PFSK-1 (cell line): ENCODE measurements at regions not wholly inside any gene's neighbourhood (a gene's known extent, or its start where the extent isn't known, plus 50 kb on each side); places are given as distances from the start of the nearest gene placed in this dataset.

Experiments
- FOXP2 ChIP-seq: optimal IDR thresholded peaks from 2 replicates; pipeline ENCODE3; 2011; ENCODE audit warnings: borderline replicate concordance, control low read depth, inconsistent platforms; ENCODE audit not compliant: insufficient read depth; ENCODE audit errors: extremely low read length, extremely low read depth
- POLR2AphosphoS5 ChIP-seq: IDR thresholded peaks from 2 replicates; pipeline ENCODE4 v1.6.1; 2012; ENCODE audit warnings: low read depth, mild to moderate bottlenecking, control low read depth, low read length, moderate library complexity
- REST ChIP-seq, 2 experiments: IDR thresholded peaks; 2 replicates each; pipeline versions ENCODE4 v1.6.1 to v1.8.0; 2011 to 2012; ENCODE audit warnings: low read depth in 2 of 2, low read length in 2 of 2, control low read depth in 1 of 2, inconsistent platforms in 1 of 2, mild to moderate bottlenecking in 1 of 2, moderate library complexity in 1 of 2; ENCODE audit not compliant: insufficient read depth in 1 of 2
- SIN3A ChIP-seq: IDR thresholded peaks from 2 replicates; pipeline ENCODE4 v1.6.1; 2012; ENCODE audit warnings: mild to moderate bottlenecking, low read length, moderate library complexity, borderline replicate concordance; ENCODE audit not compliant: insufficient read depth
- TAF1 ChIP-seq: IDR thresholded peaks from 2 replicates; pipeline ENCODE4 v1.6.1; 2012; ENCODE audit warnings: low read length, control low read depth, borderline replicate concordance; ENCODE audit not compliant: insufficient read depth

GRCh38 chr2:17242813-17243485 is 275.3 kb downstream of the RAD51AP2 start:
- TF ChIP-seq POLR2AphosphoS5 (no peak), REST (IDR thresholded peaks at IDR 0.05; ENCODE audit: insufficient read depth in 1 of 2, low read depth in 2 of 2, low read length in 2 of 2) (no peak), SIN3A (no peak), FOXP2 (no peak)

- TF ChIP-seq POLR2AphosphoS5 (no peak), SIN3A (no peak), FOXP2 (no peak), TAF1 (no peak), REST (IDR thresholded peaks at IDR 0.05; ENCODE audit: insufficient read depth in 1 of 2, low read depth in 2 of 2, low read length in 2 of 2) (no peak)
Measured at GRCh38 chr2:17239550-17239949, 278.7 kb downstream of the RAD51AP2 start.

- TF ChIP-seq POLR2AphosphoS5 (no peak), REST (IDR thresholded peaks at IDR 0.05; ENCODE audit: insufficient read depth in 1 of 2, low read depth in 2 of 2, low read length in 2 of 2) (no peak), FOXP2 (no peak), TAF1 (no peak), SIN3A (no peak)
Measured at GRCh38 chr2:17235167-17235566, 283.1 kb downstream of the RAD51AP2 start.

GRCh38 chr2:17232776-17233556 is 285.3 kb downstream of the RAD51AP2 start:
- no peak for TF ChIP-seq REST (IDR thresholded peaks at IDR 0.05; ENCODE audit: insufficient read depth in 1 of 2, low read depth in 2 of 2, low read length in 2 of 2)
- TF ChIP-seq SIN3A = no peak
- no peak for TF ChIP-seq POLR2AphosphoS5
- no peak for TF ChIP-seq FOXP2
- no peak for TF ChIP-seq TAF1

GRCh38 chr2:17231394-17231965 is 286.8 kb downstream of the RAD51AP2 start:
- TF ChIP-seq REST (IDR thresholded peaks at IDR 0.05; ENCODE audit: insufficient read depth in 1 of 2, low read depth in 2 of 2, low read length in 2 of 2) (no peak), SIN3A (no peak), POLR2AphosphoS5 (no peak), TAF1 (no peak), FOXP2 (no peak)
